ENCODE measurements at regions not wholly inside any gene's neighbourhood (a gene's known extent, or its start where the extent isn't known, plus 50 kb on each side); places are given as distances from the start of the nearest gene placed in this dataset.

GRCh38 chr12:105626653-105627052 lies 296.2 kb downstream of the C12orf75 start:
- DNase-seq: no peak
- Mint-ChIP-seq H3K27ac (no peak overlapping the region), H3K36me3 (ENCODE audit: low read depth) (peaks cover 5% of the 10 kb centered on the region), H3K4me3 (no peak overlapping the region), H3K9me3 (peaks cover 26% of the 10 kb centered on the region), H3K4me1 (peaks cover 30% of the 10 kb centered on the region), H3K27me3 (ENCODE audit: low read depth, poor library complexity) (no peaks in the 10 kb centered on the region)
- no peak for TF ChIP-seq CTCF (IDR thresholded peaks at IDR 0.05)

- no peak overlapping the region for H3K4me3 Mint-ChIP-seq
- H3K27me3 Mint-ChIP-seq (ENCODE audit: low read depth, poor library complexity): no peaks in the 10 kb centered on the region
- no peak for TF ChIP-seq CTCF (IDR thresholded peaks at IDR 0.05)
- H3K4me1 Mint-ChIP-seq: peaks cover 12% of the 10 kb centered on the region
- peaks cover 69% of the 10 kb centered on the region for H3K9me3 Mint-ChIP-seq
- DNase-seq: no peak
- no peak overlapping the region for H3K27ac Mint-ChIP-seq
- H3K36me3 Mint-ChIP-seq (ENCODE audit: low read depth): peaks cover 36% of the 10 kb centered on the region
These were observed 307.0 kb downstream of the C12orf75 start for GRCh38 chr12:105637470-105637869.

- Mint-ChIP-seq H3K27ac (peak overlapping the region; percentile 48), H3K9me3 (peaks cover 56% of the 10 kb centered on the region), H3K27me3 (ENCODE audit: low read depth, poor library complexity) (no peaks in the 10 kb centered on the region), H3K4me3 (no peak overlapping the region), H3K4me1 (peaks cover 12% of the 10 kb centered on the region), H3K36me3 (ENCODE audit: low read depth) (peaks cover 28% of the 10 kb centered on the region)
- DNase-seq: no peak
- TF ChIP-seq CTCF (IDR thresholded peaks at IDR 0.05): no peak
These were observed 310.3 kb downstream of the C12orf75 start for GRCh38 chr12:105640761-105641160.

GRCh38 chr12:105641749-105642148 lies 311.3 kb downstream of the C12orf75 start:
- H3K27ac Mint-ChIP-seq: no peak overlapping the region
- peaks cover 12% of the 10 kb centered on the region for H3K4me1 Mint-ChIP-seq
- no peak for DNase-seq
- no peak overlapping the region for H3K4me3 Mint-ChIP-seq
- TF ChIP-seq CTCF (IDR thresholded peaks at IDR 0.05): no peak
- H3K27me3 Mint-ChIP-seq (ENCODE audit: low read depth, poor library complexity): no peaks in the 10 kb centered on the region
- peaks cover 50% of the 10 kb centered on the region for H3K9me3 Mint-ChIP-seq
- peaks cover 22% of the 10 kb centered on the region for H3K36me3 Mint-ChIP-seq (ENCODE audit: low read depth)

GRCh38 chr12:105644770-105645169 lies 314.3 kb downstream of the C12orf75 start:
- Mint-ChIP-seq H3K4me1 (peaks cover 12% of the 10 kb centered on the region), H3K9me3 (peaks cover 29% of the 10 kb centered on the region), H3K4me3 (no peak overlapping the region), H3K27me3 (ENCODE audit: low read depth, poor library complexity) (no peaks in the 10 kb centered on the region), H3K36me3 (ENCODE audit: low read depth) (peaks cover 6% of the 10 kb centered on the region), H3K27ac (no peak overlapping the region)
- no peak for TF ChIP-seq CTCF (IDR thresholded peaks at IDR 0.05)
- DNase-seq: no peak

GRCh38 chr12:105654606-105655005 lies 324.1 kb downstream of the C12orf75 start:
- H3K4me1 Mint-ChIP-seq: peaks cover 4% of the 10 kb centered on the region
- DNase-seq: no peak
- no peak overlapping the region for H3K4me3 Mint-ChIP-seq
- no peak overlapping the region for H3K27ac Mint-ChIP-seq
- no peak for TF ChIP-seq CTCF (IDR thresholded peaks at IDR 0.05)
- peaks cover 3% of the 10 kb centered on the region for H3K36me3 Mint-ChIP-seq (ENCODE audit: low read depth)
- H3K9me3 Mint-ChIP-seq: peaks cover 19% of the 10 kb centered on the region
- H3K27me3 Mint-ChIP-seq (ENCODE audit: low read depth, poor library complexity): peaks cover 4% of the 10 kb centered on the region
